HEK293 (cell line): ENCODE measurements at regions not wholly inside any gene's neighbourhood (a gene's known extent, or its start where the extent isn't known, plus 50 kb on each side); places are given as distances from the start of the nearest gene placed in this dataset.

Source experiments
- CTCF ChIA-PET: fragments of 350-600 bp; formaldehyde crosslinking; extraction: SDS; loops from one replicate; lab custom pipeline; 2021; ENCODE audit warnings: antibody characterized with exemption; lab: Yijun Ruan, JAX
- POLR2A ChIA-PET: fragments of 300-600 bp; formaldehyde crosslinking; extraction: SDS; loops from one replicate; lab custom pipeline; 2020; ENCODE audit warnings: antibody characterized with exemption, inconsistent platforms; lab: Yijun Ruan, JAX
- H3K27ac ChIP-seq: fragments of 200-500 bp; sonication (Bioruptor generic); 2 replicates; pipeline ENCODE4 v1.5.1; 2014; ENCODE audit warnings: low read depth, low read length, control low read depth, inconsistent platforms; ENCODE audit errors: extremely low read depth
- H3K36me3 ChIP-seq, 2 experiments: fragments of 200-500 bp in 1 of 2; sonication (Bioruptor generic) in 1 of 2; 1 replicate in 1 of 2; 2 replicates in 1 of 2; pipeline ENCODE4 v1.5.1; 2014 to 2017; ENCODE audit warnings: inconsistent platforms in 2 of 2, low read length in 2 of 2; ENCODE audit not compliant: control insufficient read depth in 2 of 2, insufficient read depth in 1 of 2
- H3K4me1 ChIP-seq: fragments of 200-500 bp; sonication (Bioruptor generic); 2 replicates; pipeline ENCODE4 v1.5.1; 2014; ENCODE audit warnings: mild to moderate bottlenecking, low read length, inconsistent platforms; ENCODE audit not compliant: control insufficient read depth, insufficient read depth
- H3K4me3 ChIP-seq: 2 replicates; pipeline ENCODE4 v1.5.1; 2011; ENCODE audit warnings: low read depth, mild to moderate bottlenecking, control low read depth, low read length, moderate library complexity
- H3K9me3 ChIP-seq: fragments of 200-500 bp; sonication (Bioruptor generic); 2 replicates; pipeline ENCODE4 v1.5.1; 2014; ENCODE audit warnings: low read depth, low read length, inconsistent platforms; ENCODE audit not compliant: control insufficient read depth, insufficient read depth
- FEZF1 ChIP-seq: fragments of 450-650 bp; formaldehyde crosslinking; IDR thresholded peaks from 2 replicates; pipeline ENCODE4 v1.5.1; 2016; ENCODE audit warnings: missing biosample characterization, missing genetic modification characterization
- GLI4 ChIP-seq: fragments of 450-650 bp; formaldehyde crosslinking; IDR thresholded peaks from 2 replicates; pipeline ENCODE4 v1.5.1; 2016; ENCODE audit warnings: missing biosample characterization, missing genetic modification characterization
- GLIS1 ChIP-seq: fragments of 450-650 bp; formaldehyde crosslinking; IDR thresholded peaks from 2 replicates; pipeline ENCODE4 v1.5.1; 2016; ENCODE audit warnings: missing biosample characterization, missing genetic modification characterization
- GLIS2 ChIP-seq: fragments of 450-650 bp; formaldehyde crosslinking; IDR thresholded peaks from 2 replicates; pipeline ENCODE4 v1.5.1; 2016; ENCODE audit warnings: missing biosample characterization, missing genetic modification characterization
- REPIN1 ChIP-seq: fragments of 450-650 bp; formaldehyde crosslinking; IDR thresholded peaks from 2 replicates; pipeline ENCODE4 v1.5.1; 2017; ENCODE audit warnings: missing biosample characterization, missing genetic modification characterization, low read depth
- SALL2 ChIP-seq: fragments of 450-650 bp; formaldehyde crosslinking; IDR thresholded peaks from 2 replicates; pipeline ENCODE4 v1.5.0; 2017; ENCODE audit warnings: missing biosample characterization, mild to moderate bottlenecking, missing genetic modification characterization, borderline replicate concordance
- ZBTB17 ChIP-seq: fragments of 450-650 bp; formaldehyde crosslinking; IDR thresholded peaks from 2 replicates; pipeline ENCODE4 v1.5.1; 2016; ENCODE audit warnings: missing biosample characterization, missing genetic modification characterization
- ZBTB48 ChIP-seq: fragments of 450-650 bp; formaldehyde crosslinking; IDR thresholded peaks from 2 replicates; pipeline ENCODE4 v1.5.1; 2016; ENCODE audit warnings: missing biosample characterization, missing genetic modification characterization
- ZEB2 ChIP-seq: fragments of 450-650 bp; formaldehyde crosslinking; IDR thresholded peaks from 2 replicates; pipeline ENCODE4 v1.5.1; 2016; ENCODE audit warnings: missing biosample characterization, missing genetic modification characterization
- ZNF112 ChIP-seq: fragments of 450-650 bp; formaldehyde crosslinking; IDR thresholded peaks from 2 replicates; pipeline ENCODE4 v1.5.0; 2017; ENCODE audit warnings: missing biosample characterization, missing genetic modification characterization
- ZNF2 ChIP-seq: fragments of 450-650 bp; formaldehyde crosslinking; IDR thresholded peaks from 2 replicates; pipeline ENCODE4 v1.5.1; 2016; ENCODE audit warnings: missing biosample characterization, missing genetic modification characterization
- ZNF37A ChIP-seq: fragments of 450-650 bp; IDR thresholded peaks from 2 replicates; pipeline ENCODE4 v1.5.1; 2018; ENCODE audit warnings: missing biosample characterization, missing genetic modification characterization
- ZNF501 ChIP-seq: fragments of 450-650 bp; formaldehyde crosslinking; IDR thresholded peaks from 2 replicates; pipeline ENCODE4 v1.5.1; 2016; ENCODE audit warnings: missing biosample characterization, missing genetic modification characterization
- ZNF521 ChIP-seq: fragments of 450-650 bp; formaldehyde crosslinking; IDR thresholded peaks from 2 replicates; pipeline ENCODE4 v1.5.1; 2017; ENCODE audit warnings: missing biosample characterization, mild to moderate bottlenecking, missing genetic modification characterization
- ZNF585B ChIP-seq: fragments of 450-650 bp; formaldehyde crosslinking; IDR thresholded peaks from 2 replicates; pipeline ENCODE4 v1.5.1; 2016; ENCODE audit warnings: missing biosample characterization, missing genetic modification characterization
- ZNF626 ChIP-seq: fragments of 450-650 bp; sonication (Bioruptor Pico); formaldehyde crosslinking; IDR thresholded peaks from 2 replicates; pipeline ENCODE4 v1.5.1; 2018; ENCODE audit warnings: missing biosample characterization, missing genetic modification characterization, inconsistent platforms
- ZNF654 ChIP-seq: fragments of 450-650 bp; formaldehyde crosslinking; IDR thresholded peaks from 2 replicates; pipeline ENCODE4 v1.5.1; 2016; ENCODE audit warnings: low read depth, missing biosample characterization, missing genetic modification characterization
- ZNF747 ChIP-seq: fragments of 450-650 bp; formaldehyde crosslinking; IDR thresholded peaks from 2 replicates; pipeline ENCODE4 v1.5.1; 2016; ENCODE audit warnings: missing biosample characterization, missing genetic modification characterization
- ZNF792 ChIP-seq: fragments of 450-650 bp; formaldehyde crosslinking; IDR thresholded peaks from 2 replicates; pipeline ENCODE4 v1.5.1; 2016; ENCODE audit warnings: missing biosample characterization, missing genetic modification characterization
- TF ChIP-seq, protein P1 (sequence below): fragments of 450-650 bp; formaldehyde crosslinking; conservative IDR thresholded peaks from 2 replicates; pipeline ENCODE4 v1.5.1; 2016; ENCODE audit warnings: low read depth, missing biosample characterization, missing genetic modification characterization
- TF ChIP-seq, protein P2 (sequence below): fragments of 450-650 bp; formaldehyde crosslinking; IDR thresholded peaks from 2 replicates; pipeline ENCODE4 v1.5.1; 2016; ENCODE audit warnings: missing biosample characterization, missing genetic modification characterization, low read depth

DNA sequence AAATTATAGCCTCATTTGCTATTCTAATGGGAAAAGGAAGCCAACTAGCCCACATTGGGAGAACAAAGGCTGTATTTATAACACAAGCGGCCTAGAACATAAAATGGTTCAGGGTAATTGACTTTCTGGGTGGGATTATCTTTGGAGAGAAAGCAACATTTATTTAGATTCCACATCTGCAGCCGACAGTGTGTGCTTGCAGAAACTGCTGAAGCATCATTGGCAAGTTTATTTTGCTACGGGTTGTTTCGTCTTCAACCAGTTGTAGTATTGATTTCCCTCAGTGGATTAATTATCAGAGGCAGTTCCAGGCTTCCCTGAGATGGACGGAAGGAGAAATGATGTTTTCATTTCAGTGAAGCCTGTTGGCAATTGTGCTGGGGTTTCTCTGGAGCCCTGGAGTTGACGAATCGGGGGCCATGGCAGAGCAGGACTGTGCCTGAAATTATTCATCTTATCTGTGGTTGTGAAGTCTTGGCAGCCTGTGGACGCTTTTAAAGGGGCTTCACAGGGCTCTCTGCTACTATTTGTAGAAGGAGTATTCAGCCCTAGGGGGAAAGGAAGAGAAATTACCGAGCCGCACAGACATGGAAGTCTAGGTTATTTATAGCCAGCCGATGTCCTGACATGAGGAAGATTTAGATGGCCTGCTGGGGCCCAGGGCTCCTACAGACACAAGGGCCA is 290.6 kb upstream of the IRX4 start:
- ChIA-PET CTCF (no interaction called here), POLR2A (no interaction called here)
- Histone ChIP-seq H3K36me3 (no peaks in the 10 kb centered on the region), H3K9me3 (no peaks in the 10 kb centered on the region), H3K4me1 (no peaks in the 10 kb centered on the region), H3K27ac (no peak overlapping the region), H3K4me3 (no peak overlapping the region)
- no peak for TF ChIP-seq SALL2 (tag by site-specific recombination)
- no peak for TF ChIP-seq ZNF626 (tag by site-specific recombination)
- TF ChIP-seq GLIS1 (tag by site-specific recombination): no peak
- TF ChIP-seq ZNF112 (tag by site-specific recombination): no peak
- TF ChIP-seq FEZF1 (tag by site-specific recombination): no peak
- TF ChIP-seq ZBTB48: no peak
- no peak for TF ChIP-seq REPIN1 (tag by site-specific recombination)
- TF ChIP-seq, protein P1, sequence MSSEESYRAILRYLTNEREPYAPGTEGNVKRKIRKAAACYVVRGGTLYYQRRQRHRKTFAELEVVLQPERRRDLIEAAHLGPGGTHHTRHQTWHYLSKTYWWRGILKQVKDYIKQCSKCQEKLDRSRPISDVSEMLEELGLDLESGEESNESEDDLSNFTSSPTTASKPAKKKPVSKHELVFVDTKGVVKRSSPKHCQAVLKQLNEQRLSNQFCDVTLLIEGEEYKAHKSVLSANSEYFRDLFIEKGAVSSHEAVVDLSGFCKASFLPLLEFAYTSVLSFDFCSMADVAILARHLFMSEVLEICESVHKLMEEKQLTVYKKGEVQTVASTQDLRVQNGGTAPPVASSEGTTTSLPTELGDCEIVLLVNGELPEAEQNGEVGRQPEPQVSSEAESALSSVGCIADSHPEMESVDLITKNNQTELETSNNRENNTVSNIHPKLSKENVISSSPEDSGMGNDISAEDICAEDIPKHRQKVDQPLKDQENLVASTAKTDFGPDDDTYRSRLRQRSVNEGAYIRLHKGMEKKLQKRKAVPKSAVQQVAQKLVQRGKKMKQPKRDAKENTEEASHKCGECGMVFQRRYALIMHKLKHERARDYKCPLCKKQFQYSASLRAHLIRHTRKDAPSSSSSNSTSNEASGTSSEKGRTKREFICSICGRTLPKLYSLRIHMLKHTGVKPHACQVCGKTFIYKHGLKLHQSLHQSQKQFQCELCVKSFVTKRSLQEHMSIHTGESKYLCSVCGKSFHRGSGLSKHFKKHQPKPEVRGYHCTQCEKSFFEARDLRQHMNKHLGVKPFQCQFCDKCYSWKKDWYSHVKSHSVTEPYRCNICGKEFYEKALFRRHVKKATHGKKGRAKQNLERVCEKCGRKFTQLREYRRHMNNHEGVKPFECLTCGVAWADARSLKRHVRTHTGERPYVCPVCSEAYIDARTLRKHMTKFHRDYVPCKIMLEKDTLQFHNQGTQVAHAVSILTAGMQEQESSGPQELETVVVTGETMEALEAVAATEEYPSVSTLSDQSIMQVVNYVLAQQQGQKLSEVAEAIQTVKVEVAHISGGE: no peak
- no peak for TF ChIP-seq ZNF501 (tag by site-specific recombination)
- TF ChIP-seq ZNF747 (tag by site-specific recombination): no peak
- TF ChIP-seq ZBTB17: no peak

DNA sequence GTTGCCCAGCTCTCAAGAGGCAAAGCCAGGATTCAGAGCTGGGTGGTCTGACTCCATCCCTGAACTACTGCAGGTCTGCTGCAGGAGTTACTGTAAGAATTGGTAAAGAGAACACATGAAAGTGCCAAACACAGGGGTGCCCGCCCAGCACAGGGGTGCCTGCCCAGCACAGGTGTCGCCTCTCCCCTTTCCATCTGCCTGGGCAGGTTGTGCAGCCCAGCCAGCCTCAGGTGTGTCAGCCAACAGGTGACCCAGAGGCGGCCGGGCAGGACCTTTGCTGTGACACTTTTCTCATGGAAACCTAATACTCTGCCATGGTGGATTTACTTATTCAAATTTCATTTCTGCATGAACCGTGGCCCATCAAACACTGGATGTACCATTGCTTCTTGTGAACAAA is 289.7 kb upstream of the IRX4 start:
- Histone ChIP-seq H3K36me3 (no peaks in the 10 kb centered on the region), H3K9me3 (no peaks in the 10 kb centered on the region), H3K4me3 (no peak overlapping the region), H3K27ac (no peak overlapping the region), H3K4me1 (no peaks in the 10 kb centered on the region)
- ChIA-PET CTCF (interaction anchor here (0.7 kb wide), 1 partner anchor 10 kb away, joined by 6 read pairs; no protein-coding TSS in a partner anchor), POLR2A (no interaction called here)
- TF ChIP-seq ZEB2 (tag by site-specific recombination): no peak

DNA sequence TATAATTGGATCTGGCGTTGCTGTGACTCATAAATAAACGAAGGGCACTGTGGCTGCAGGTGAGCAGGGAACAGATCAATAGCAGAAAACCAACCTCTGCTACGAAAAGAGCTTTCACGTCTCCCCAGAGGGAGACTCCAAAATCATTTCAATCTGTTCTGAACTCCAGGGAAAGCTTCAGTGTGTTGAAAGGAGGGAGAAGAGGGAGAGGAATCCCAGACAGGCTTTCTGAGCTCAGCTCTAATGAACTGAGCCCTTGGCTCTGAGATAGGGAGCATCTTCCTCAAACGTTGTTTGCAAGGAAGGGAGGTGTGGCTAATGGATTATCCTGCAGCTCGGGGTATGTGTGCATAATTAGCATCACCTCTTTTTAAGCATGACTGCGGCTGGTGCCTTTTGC is 288.0 kb upstream of the IRX4 start:
- Histone ChIP-seq H3K4me3 (no peak overlapping the region), H3K9me3 (no peaks in the 10 kb centered on the region), H3K27ac (no peak overlapping the region), H3K4me1 (no peaks in the 10 kb centered on the region), H3K36me3 (no peaks in the 10 kb centered on the region)
- POLR2A ChIA-PET: no interaction called here
- CTCF ChIA-PET: interaction anchor here (0.7 to 0.8 kb wide), 2 partner anchors 12 to 351 kb away, joined by 3 read pairs; no protein-coding TSS in a partner anchor
- TF ChIP-seq GLIS2 (tag by site-specific recombination) (no peak), ZNF654 (no peak), ZNF2 (tag by site-specific recombination) (no peak), ZNF37A (tag by site-specific recombination) (no peak), GLI4 (tag by site-specific recombination) (no peak), ZNF792 (tag by site-specific recombination) (no peak), ZNF501 (tag by site-specific recombination) (no peak), ZNF585B (tag by site-specific recombination) (no peak), ZNF521 (tag by site-specific recombination) (no peak)
- TF ChIP-seq, protein P2, sequence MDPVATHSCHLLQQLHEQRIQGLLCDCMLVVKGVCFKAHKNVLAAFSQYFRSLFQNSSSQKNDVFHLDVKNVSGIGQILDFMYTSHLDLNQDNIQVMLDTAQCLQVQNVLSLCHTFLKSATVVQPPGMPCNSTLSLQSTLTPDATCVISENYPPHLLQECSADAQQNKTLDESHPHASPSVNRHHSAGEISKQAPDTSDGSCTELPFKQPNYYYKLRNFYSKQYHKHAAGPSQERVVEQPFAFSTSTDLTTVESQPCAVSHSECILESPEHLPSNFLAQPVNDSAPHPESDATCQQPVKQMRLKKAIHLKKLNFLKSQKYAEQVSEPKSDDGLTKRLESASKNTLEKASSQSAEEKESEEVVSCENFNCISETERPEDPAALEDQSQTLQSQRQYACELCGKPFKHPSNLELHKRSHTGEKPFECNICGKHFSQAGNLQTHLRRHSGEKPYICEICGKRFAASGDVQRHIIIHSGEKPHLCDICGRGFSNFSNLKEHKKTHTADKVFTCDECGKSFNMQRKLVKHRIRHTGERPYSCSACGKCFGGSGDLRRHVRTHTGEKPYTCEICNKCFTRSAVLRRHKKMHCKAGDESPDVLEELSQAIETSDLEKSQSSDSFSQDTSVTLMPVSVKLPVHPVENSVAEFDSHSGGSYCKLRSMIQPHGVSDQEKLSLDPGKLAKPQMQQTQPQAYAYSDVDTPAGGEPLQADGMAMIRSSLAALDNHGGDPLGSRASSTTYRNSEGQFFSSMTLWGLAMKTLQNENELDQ (tag by site-specific recombination): no peak
